ENCODE measurements at regions not wholly inside any gene's neighbourhood (a gene's known extent, or its start where the extent isn't known, plus 50 kb on each side); places are given as distances from the start of the nearest gene placed in this dataset.

GRCh38 chr7:131021902-131022301 is 287.9 kb upstream of the KLF14 start:
- no peak overlapping the region for H3K4me3 ChIP-seq (ENCODE audit: low read length in 2 of 2)
- H3K36me3 ChIP-seq (ENCODE audit: control insufficient read depth in 2 of 2, insufficient read depth in 2 of 2, low read length in 1 of 2): no peaks in the 10 kb centered on the region
- H3K9me3 ChIP-seq (ENCODE audit: control insufficient read depth in 2 of 2, insufficient read depth in 1 of 2, low read length in 1 of 2): no peaks in the 10 kb centered on the region
- 81% methylated on average over 8 of the region's 8 CpGs for WGBS
- peak overlapping the region; percentile 43 to 90 for H3K27ac ChIP-seq (ENCODE audit: low read depth in 1 of 2, low read length in 1 of 2)
- no peaks in the 10 kb centered on the region for H3K27me3 ChIP-seq (ENCODE audit: control insufficient read depth in 2 of 2, insufficient read depth in 1 of 2, low read length in 1 of 2)
- DNase-seq (ENCODE audit: low read depth in 6 of 9, low spot score in 9 of 9): no peak
- H3K4me1 ChIP-seq (ENCODE audit: control insufficient read depth in 2 of 2, insufficient read depth in 2 of 2, low read length in 2 of 2): peaks cover 20 to 32% of the 10 kb centered on the region in 2 donors

DNA sequence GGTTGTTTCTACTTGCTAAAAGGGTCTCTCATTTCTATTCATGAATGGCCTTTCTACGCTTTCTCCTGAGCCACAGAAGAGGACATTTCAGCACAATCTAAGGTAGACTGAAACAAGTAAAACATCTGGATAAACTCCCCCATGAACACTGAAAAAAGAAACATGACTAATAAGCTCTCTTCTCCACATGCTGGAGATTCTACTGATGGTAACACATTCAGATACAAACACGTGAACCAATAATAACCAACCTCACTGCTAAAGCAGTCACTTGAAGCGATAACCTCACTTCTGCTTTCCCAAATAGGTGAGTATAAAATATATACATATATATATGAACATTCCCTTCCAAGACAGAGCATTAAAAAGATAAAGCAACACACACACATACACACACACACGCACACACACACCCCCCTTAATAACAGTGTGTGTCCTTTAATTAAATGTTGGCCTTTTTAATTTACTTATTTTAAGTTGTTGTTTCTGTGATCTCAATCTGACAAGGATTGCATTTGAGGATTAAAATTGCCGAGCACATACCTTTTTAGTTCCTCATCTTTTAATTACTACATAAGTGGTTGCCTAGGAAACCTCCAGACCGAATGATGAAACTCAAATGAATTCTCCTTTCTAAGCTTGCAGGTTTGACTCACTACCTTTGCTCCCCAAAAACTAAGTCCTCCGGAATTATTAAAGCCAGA is 292.4 kb upstream of the KLF14 start:
- WGBS: 81% methylated on average over 7 of the region's 7 CpGs
- Histone ChIP-seq H3K4me1 (ENCODE audit: control insufficient read depth in 2 of 2, insufficient read depth in 2 of 2, low read length in 2 of 2) (peaks cover 12% of the 10 kb centered on the region in 2 donors), H3K4me3 (ENCODE audit: low read length in 2 of 2) (no peak overlapping the region)

DNA sequence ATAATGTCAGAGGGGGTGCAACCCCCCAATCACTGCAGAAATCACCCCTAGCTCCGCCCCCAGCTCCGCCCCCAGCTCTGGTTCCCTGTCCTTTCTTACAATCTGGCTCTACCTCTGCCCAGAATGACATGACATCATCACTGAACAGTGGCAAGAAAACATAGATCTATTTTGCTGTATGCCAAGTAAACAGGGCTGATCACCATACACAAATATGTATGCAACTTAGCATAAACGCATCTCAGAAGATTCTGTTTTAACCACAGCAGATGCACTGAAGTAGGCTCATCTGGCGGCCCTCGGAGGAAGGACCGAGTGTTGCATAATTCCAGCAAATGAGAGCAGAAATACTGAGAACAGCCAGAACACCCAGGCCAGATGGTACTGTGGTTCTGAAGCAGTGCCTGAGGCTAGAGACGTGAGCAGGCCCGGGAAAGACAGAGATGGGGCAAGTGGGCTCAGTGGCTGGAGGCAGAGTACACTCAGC is 293.3 kb upstream of the KLF14 start:
- Histone ChIP-seq H3K36me3 (ENCODE audit: control insufficient read depth in 2 of 2, insufficient read depth in 2 of 2, low read length in 1 of 2) (no peaks in the 10 kb centered on the region), H3K4me1 (ENCODE audit: control insufficient read depth in 2 of 2, insufficient read depth in 2 of 2, low read length in 2 of 2) (peaks cover 4% of the 10 kb centered on the region in 2 donors), H3K27ac (ENCODE audit: low read depth in 1 of 2, low read length in 1 of 2) (peak overlapping the region in 1 of 2 donors; percentile 13), H3K4me3 (ENCODE audit: low read length in 2 of 2) (no peak overlapping the region), H3K27me3 (ENCODE audit: control insufficient read depth in 2 of 2, insufficient read depth in 1 of 2, low read length in 1 of 2) (no peaks in the 10 kb centered on the region), H3K9me3 (ENCODE audit: control insufficient read depth in 2 of 2, insufficient read depth in 1 of 2, low read length in 1 of 2) (no peaks in the 10 kb centered on the region)
- 61% methylated on average over 8 of the region's 8 CpGs for WGBS
- DNase-seq (ENCODE audit: low read depth in 6 of 9, low spot score in 9 of 9): no peak

More for the DNA sequence above, 292.4 kb upstream of the KLF14 start:
- H3K27me3 ChIP-seq (ENCODE audit: control insufficient read depth in 2 of 2, insufficient read depth in 1 of 2, low read length in 1 of 2): no peaks in the 10 kb centered on the region
- no peaks in the 10 kb centered on the region for H3K36me3 ChIP-seq (ENCODE audit: control insufficient read depth in 2 of 2, insufficient read depth in 2 of 2, low read length in 1 of 2)
- no peak overlapping the region for H3K27ac ChIP-seq (ENCODE audit: low read depth in 1 of 2, low read length in 1 of 2)
- no peak for DNase-seq (ENCODE audit: low read depth in 6 of 9, low spot score in 9 of 9)
- no peaks in the 10 kb centered on the region for H3K9me3 ChIP-seq (ENCODE audit: control insufficient read depth in 2 of 2, insufficient read depth in 1 of 2, low read length in 1 of 2)

DNA sequence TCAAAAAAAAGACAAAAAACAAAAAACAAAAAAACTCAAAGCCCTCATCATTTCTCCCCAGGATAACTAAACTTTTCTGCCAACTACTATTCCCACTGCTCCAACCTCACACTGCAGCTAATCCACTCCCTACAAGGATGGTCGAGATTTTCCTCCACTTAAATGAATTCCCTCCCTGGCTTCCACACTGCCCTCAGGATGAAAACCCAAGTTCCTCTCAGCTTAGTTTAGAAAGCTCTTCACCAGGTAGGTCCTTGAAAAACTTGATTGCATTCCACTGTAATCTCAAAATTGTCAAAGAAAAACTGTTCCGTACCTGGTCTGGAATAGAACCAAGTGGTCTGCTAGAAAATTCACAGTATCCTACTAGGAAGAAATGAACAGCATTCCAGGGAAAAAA is 294.3 kb upstream of the KLF14 start:
- H3K27ac ChIP-seq (ENCODE audit: low read depth in 1 of 2, low read length in 1 of 2): no peak overlapping the region
- 96% methylated on average over 2 of the region's 2 CpGs for WGBS
- H3K4me1 ChIP-seq (ENCODE audit: control insufficient read depth in 2 of 2, insufficient read depth in 2 of 2, low read length in 2 of 2): peaks cover 0 to 4% of the 10 kb centered on the region in 2 donors

DNA sequence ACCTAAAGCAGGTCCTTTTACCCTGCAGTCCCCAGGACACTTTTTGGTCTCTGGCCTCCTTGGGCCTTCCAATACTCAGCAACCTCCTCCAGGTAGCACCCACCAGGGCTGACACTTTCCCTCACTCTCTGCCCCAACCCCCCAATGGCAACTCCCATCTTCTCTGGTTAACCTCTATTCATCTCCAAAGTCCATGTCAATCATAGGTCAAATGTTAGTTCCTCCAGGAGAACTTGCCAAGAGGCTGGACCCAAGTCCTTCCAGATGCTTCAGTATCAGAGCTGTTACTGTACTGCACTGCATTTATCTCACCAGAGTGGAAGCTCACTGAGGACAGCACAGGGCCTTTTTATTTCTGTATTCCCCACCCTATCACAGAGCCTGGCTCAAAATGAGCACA is 295.0 kb upstream of the KLF14 start:
- no peaks in the 10 kb centered on the region for H3K27me3 ChIP-seq (ENCODE audit: control insufficient read depth in 2 of 2, insufficient read depth in 1 of 2, low read length in 1 of 2)
- H3K36me3 ChIP-seq (ENCODE audit: control insufficient read depth in 2 of 2, insufficient read depth in 2 of 2, low read length in 1 of 2): no peaks in the 10 kb centered on the region
- DNase-seq (ENCODE audit: low read depth in 6 of 9, low spot score in 9 of 9): no peak
- no peaks in the 10 kb centered on the region for H3K9me3 ChIP-seq (ENCODE audit: control insufficient read depth in 2 of 2, insufficient read depth in 1 of 2, low read length in 1 of 2)
- H3K27ac ChIP-seq (ENCODE audit: low read depth in 1 of 2, low read length in 1 of 2): no peak overlapping the region
- H3K4me3 ChIP-seq (ENCODE audit: low read length in 2 of 2): no peak overlapping the region
- H3K4me1 ChIP-seq (ENCODE audit: control insufficient read depth in 2 of 2, insufficient read depth in 2 of 2, low read length in 2 of 2): peaks cover 1 to 4% of the 10 kb centered on the region in 2 donors

More for the DNA sequence above, 294.3 kb upstream of the KLF14 start:
- no peak overlapping the region for H3K4me3 ChIP-seq (ENCODE audit: low read length in 2 of 2)
- no peaks in the 10 kb centered on the region for H3K27me3 ChIP-seq (ENCODE audit: control insufficient read depth in 2 of 2, insufficient read depth in 1 of 2, low read length in 1 of 2)
- no peaks in the 10 kb centered on the region for H3K36me3 ChIP-seq (ENCODE audit: control insufficient read depth in 2 of 2, insufficient read depth in 2 of 2, low read length in 1 of 2)
- H3K9me3 ChIP-seq (ENCODE audit: control insufficient read depth in 2 of 2, insufficient read depth in 1 of 2, low read length in 1 of 2): no peaks in the 10 kb centered on the region
- no peak for DNase-seq (ENCODE audit: low read depth in 6 of 9, low spot score in 9 of 9)

- Histone ChIP-seq H3K4me3 (ENCODE audit: low read length in 2 of 2) (no peak overlapping the region), H3K9me3 (ENCODE audit: control insufficient read depth in 2 of 2, insufficient read depth in 1 of 2, low read length in 1 of 2) (no peaks in the 10 kb centered on the region), H3K27ac (ENCODE audit: low read depth in 1 of 2, low read length in 1 of 2) (peak overlapping the region in 1 of 2 donors; percentile 32), H3K27me3 (ENCODE audit: control insufficient read depth in 2 of 2, insufficient read depth in 1 of 2, low read length in 1 of 2) (no peaks in the 10 kb centered on the region), H3K4me1 (ENCODE audit: control insufficient read depth in 2 of 2, insufficient read depth in 2 of 2, low read length in 2 of 2) (peaks cover 4 to 5% of the 10 kb centered on the region in 2 donors), H3K36me3 (ENCODE audit: control insufficient read depth in 2 of 2, insufficient read depth in 2 of 2, low read length in 1 of 2) (peaks cover 0 to 3% of the 10 kb centered on the region in 2 donors)
- no peak for DNase-seq (ENCODE audit: low read depth in 6 of 9, low spot score in 9 of 9)
- WGBS: 88% methylated on average over 7 of the region's 7 CpGs
Measured at GRCh38 chr7:131031099-131031868, 296.4 kb upstream of the MKLN1 start.

GRCh38 chr7:131032786-131033185 is 294.9 kb upstream of the MKLN1 start:
- no peaks in the 10 kb centered on the region for H3K9me3 ChIP-seq (ENCODE audit: control insufficient read depth in 2 of 2, insufficient read depth in 1 of 2, low read length in 1 of 2)
- no peak overlapping the region for H3K27ac ChIP-seq (ENCODE audit: low read depth in 1 of 2, low read length in 1 of 2)
- 90% methylated on average over 6 of the region's 6 CpGs for WGBS
- no peak overlapping the region for H3K4me3 ChIP-seq (ENCODE audit: low read length in 2 of 2)
- no peaks in the 10 kb centered on the region for H3K27me3 ChIP-seq (ENCODE audit: control insufficient read depth in 2 of 2, insufficient read depth in 1 of 2, low read length in 1 of 2)
- no peak for DNase-seq (ENCODE audit: low read depth in 6 of 9, low spot score in 9 of 9)
- H3K4me1 ChIP-seq (ENCODE audit: control insufficient read depth in 2 of 2, insufficient read depth in 2 of 2, low read length in 2 of 2): peaks cover 0 to 5% of the 10 kb centered on the region in 2 donors
- peaks cover 0 to 3% of the 10 kb centered on the region in 2 donors for H3K36me3 ChIP-seq (ENCODE audit: control insufficient read depth in 2 of 2, insufficient read depth in 2 of 2, low read length in 1 of 2)

- WGBS: 95% methylated on average over 9 of the region's 9 CpGs
- DNase-seq (ENCODE audit: low read depth in 6 of 9, low spot score in 9 of 9): peak in 1 of 9 donors; percentile 33
- H3K27ac ChIP-seq (ENCODE audit: low read depth in 1 of 2, low read length in 1 of 2): no peak overlapping the region
- no peak overlapping the region for H3K4me3 ChIP-seq (ENCODE audit: low read length in 2 of 2)
- peaks cover 0 to 5% of the 10 kb centered on the region in 2 donors for H3K4me1 ChIP-seq (ENCODE audit: control insufficient read depth in 2 of 2, insufficient read depth in 2 of 2, low read length in 2 of 2)
- H3K27me3 ChIP-seq (ENCODE audit: control insufficient read depth in 2 of 2, insufficient read depth in 1 of 2, low read length in 1 of 2): no peaks in the 10 kb centered on the region
- no peaks in the 10 kb centered on the region for H3K9me3 ChIP-seq (ENCODE audit: control insufficient read depth in 2 of 2, insufficient read depth in 1 of 2, low read length in 1 of 2)
- H3K36me3 ChIP-seq (ENCODE audit: control insufficient read depth in 2 of 2, insufficient read depth in 2 of 2, low read length in 1 of 2): peaks cover 0 to 3% of the 10 kb centered on the region in 2 donors
Measured at GRCh38 chr7:131034166-131034881, 293.4 kb upstream of the MKLN1 start.
